Activated CD4-positive, alpha-beta T cell treated with anti-CD3 and anti-CD28 coated beads, Interleukin-2, amount 50 U/mL, for 16 hours (primary cell): ENCODE measurements at regions not wholly inside any gene's neighbourhood (a gene's known extent, or its start where the extent isn't known, plus 50 kb on each side); places are given as distances from the start of the nearest gene placed in this dataset.

ENCODE experiments used
- DNase-seq: peaks from one replicate; pipeline ENCODE4 v3.0.0-alpha.2; 2020

- DNase-seq, result no peak
Observed at GRCh38 chr3:31482493-31483200, 50.1 kb upstream of the STT3B start.
